Spleen (tissue), 7 donors: ENCODE measurements at regions not wholly inside any gene's neighbourhood (a gene's known extent, or its start where the extent isn't known, plus 50 kb on each side); places are given as distances from the start of the nearest gene placed in this dataset.
"Not testable (repeated sequence)": the region's sequence is repeated elsewhere in the genome, so short reads cannot be mapped to it uniquely, and the experiment has no call there.

Experiments
- POLR2A ChIP-seq, 3 donors: fragments of 450-650 bp; IDR thresholded peaks; one replicate each; pipeline ENCODE4 v1.5.1; 2017; ENCODE audit warnings: antibody characterized with exemption in 3 of 3, mild to moderate bottlenecking in 1 of 3
- TF ChIP-seq, protein P1 (sequence below), 11 experiments: fragments of 200-600 bp in 7 of 11; fragments of 450-650 bp in 4 of 11; sonication (generic) in 4 of 11; IDR thresholded peaks in 8 of 11; conservative IDR thresholded peaks in 3 of 11; 1 replicate in 7 of 11; 2 replicates in 4 of 11; pipeline versions ENCODE4 v1.4.0 to v1.8.0; 2016 to 2021; ENCODE audit warnings: antibody characterized with exemption in 11 of 11, inconsistent platforms in 4 of 11, mild to moderate bottlenecking in 1 of 11
- donor health status: DM: no; HTN: no; CAD: no; lungs with moderate emphysema.
- donor health status: DM: no; HTN: no; CAD: no.
- donor health status: DM: no; HTN: no; CAD: no.

DNA sequence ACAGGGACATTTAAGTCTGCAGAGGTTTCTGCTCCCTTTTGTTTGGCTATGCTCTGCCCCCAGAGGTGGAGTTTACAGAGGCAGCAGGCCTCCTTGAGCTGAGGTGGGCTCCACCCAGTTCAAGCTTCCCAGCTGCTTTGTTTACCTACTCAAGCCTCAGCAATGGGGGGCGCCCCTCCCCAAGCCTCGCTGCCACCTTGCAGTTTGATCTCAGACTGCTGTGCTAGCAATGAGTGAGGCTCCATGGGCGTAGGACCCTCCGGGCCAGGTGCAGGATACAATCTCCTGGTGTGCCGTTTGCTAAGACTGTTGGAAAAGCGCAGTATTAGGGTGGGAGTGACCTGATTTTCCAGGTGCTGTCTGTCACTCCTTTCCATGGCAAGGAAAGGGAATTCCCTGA lies 51.1 kb upstream of the CLVS2 start:
- TF ChIP-seq POLR2A (IDR thresholded peaks at IDR 0.05) = not testable (repeated sequence)
- TF ChIP-seq, protein P1, sequence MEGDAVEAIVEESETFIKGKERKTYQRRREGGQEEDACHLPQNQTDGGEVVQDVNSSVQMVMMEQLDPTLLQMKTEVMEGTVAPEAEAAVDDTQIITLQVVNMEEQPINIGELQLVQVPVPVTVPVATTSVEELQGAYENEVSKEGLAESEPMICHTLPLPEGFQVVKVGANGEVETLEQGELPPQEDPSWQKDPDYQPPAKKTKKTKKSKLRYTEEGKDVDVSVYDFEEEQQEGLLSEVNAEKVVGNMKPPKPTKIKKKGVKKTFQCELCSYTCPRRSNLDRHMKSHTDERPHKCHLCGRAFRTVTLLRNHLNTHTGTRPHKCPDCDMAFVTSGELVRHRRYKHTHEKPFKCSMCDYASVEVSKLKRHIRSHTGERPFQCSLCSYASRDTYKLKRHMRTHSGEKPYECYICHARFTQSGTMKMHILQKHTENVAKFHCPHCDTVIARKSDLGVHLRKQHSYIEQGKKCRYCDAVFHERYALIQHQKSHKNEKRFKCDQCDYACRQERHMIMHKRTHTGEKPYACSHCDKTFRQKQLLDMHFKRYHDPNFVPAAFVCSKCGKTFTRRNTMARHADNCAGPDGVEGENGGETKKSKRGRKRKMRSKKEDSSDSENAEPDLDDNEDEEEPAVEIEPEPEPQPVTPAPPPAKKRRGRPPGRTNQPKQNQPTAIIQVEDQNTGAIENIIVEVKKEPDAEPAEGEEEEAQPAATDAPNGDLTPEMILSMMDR (IDR thresholded peaks at IDR 0.05 in 8 of 11, conservative IDR thresholded peaks at IDR 0.05 in 3 of 11) = not testable (repeated sequence)
